ENCODE measurements at regions not wholly inside any gene's neighbourhood (a gene's known extent, or its start where the extent isn't known, plus 50 kb on each side); places are given as distances from the start of the nearest gene placed in this dataset.

DNA sequence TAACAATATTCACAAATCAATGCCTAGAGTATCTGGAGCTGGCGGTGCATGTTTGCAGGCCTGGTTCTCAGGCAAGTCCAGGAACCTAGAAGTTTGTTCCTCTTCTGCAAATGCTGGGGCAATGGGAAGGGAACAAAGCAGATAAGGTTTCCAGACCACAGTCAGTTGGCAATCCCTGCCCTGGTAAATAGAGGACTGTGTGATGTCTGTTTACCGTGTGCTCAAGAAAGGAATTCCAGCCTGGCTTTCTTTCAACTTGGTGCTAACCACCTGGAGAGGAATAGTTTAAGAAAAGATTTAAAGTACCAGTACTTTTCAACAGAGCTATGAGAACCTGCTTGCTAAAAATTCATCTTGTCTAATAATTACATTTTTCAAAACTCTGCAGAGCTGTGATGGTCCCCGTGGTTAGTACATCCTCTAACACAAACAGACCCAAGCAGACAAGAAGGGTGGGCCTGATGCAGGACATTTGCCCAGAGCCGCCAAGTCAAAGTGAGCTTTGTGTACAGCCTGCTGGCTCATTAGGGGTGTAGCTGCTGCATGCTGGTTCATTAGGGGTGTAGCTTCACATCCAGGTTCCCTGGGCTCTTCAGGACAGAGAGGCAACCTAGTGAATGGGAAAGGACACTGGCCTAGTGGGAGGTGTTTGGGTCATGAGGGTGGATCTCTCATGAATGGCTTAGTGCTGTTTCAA is 220.5 kb downstream of the SQOR start:
- H3K27ac ChIP-seq = no peak overlapping the region
- TF ChIP-seq, protein P1, sequence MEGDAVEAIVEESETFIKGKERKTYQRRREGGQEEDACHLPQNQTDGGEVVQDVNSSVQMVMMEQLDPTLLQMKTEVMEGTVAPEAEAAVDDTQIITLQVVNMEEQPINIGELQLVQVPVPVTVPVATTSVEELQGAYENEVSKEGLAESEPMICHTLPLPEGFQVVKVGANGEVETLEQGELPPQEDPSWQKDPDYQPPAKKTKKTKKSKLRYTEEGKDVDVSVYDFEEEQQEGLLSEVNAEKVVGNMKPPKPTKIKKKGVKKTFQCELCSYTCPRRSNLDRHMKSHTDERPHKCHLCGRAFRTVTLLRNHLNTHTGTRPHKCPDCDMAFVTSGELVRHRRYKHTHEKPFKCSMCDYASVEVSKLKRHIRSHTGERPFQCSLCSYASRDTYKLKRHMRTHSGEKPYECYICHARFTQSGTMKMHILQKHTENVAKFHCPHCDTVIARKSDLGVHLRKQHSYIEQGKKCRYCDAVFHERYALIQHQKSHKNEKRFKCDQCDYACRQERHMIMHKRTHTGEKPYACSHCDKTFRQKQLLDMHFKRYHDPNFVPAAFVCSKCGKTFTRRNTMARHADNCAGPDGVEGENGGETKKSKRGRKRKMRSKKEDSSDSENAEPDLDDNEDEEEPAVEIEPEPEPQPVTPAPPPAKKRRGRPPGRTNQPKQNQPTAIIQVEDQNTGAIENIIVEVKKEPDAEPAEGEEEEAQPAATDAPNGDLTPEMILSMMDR (IDR thresholded peaks at IDR 0.05) = no peak
- TF ChIP-seq ZFX (IDR thresholded peaks at IDR 0.05; ENCODE audit: borderline replicate concordance) = no peak

DNA sequence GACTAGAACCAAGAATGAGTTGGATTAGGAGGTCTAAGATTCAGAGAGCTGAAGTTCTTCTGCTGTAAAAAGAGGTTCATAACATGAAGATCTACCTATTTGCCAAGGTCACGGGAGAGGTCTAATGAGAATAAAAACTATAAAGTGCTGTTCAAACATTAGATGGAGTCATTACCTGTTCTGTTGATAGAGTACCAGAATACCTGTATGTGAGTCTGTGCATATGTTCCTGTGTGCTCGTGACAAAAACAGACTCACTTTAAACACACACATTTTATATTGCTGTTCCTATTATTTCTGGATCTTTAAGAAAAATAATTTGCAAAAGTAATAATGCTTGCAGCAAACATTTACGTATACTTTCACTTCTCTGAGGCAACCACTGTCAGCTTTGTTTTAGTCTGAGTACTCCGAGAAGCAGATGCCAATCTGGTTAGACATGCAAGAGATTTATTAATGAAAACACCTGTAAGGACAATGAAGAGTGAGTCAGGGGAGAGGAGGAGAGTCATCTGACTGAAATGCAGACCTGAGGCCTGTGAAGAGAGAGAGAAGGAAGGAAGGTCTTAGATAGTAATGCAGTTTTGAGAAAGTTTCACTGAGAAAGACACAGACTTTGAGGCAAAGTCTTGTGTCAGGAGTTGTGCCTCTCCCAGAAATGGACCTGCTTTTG is 221.2 kb downstream of the SQOR start:
- TF ChIP-seq, protein P1 (IDR thresholded peaks at IDR 0.05) = no peak

DNA sequence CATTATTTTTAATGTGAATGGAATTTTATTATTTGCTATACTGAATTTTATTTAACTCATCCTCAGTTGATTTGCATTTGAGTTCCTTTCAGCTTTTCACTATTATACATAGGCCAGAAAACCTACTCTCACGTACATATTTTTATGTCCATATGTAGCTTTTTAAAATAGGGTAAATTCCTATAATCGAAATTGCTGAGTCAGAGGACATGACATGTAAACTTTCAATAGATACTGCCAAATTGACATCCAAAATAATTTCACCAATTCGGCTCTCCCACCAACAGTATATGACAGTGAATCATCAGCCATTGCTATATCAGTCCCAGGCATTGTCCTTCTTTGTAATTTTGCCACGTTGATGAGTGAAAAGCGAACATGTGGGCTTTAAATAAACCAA is 222.5 kb downstream of the SQOR start:
- no peak for TF ChIP-seq ZFX (IDR thresholded peaks at IDR 0.05; ENCODE audit: borderline replicate concordance)
- TF ChIP-seq, protein P1 (IDR thresholded peaks at IDR 0.05) = no peak
- no peak overlapping the region for H3K27ac ChIP-seq

More for the DNA sequence above, 221.2 kb downstream of the SQOR start:
- no peak overlapping the region for H3K27ac ChIP-seq

DNA sequence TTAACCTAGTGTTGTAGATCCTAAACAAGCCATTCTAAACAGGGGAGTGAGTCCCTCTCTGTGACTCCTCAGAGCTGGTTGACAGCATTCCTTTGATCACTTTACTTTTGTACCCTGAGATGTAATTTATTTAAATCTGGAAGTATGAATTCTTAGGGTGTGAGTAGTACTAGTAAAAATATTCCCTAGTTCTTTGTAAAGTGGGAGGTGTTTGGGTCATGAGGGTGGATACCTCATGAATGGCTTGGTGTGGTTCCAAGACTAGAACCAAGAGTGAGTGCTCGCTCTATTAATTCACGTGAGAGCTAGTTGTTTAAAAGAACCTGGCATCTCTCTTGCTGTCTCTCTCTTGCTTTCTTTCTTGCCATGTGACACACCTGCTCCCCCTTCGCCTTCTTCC is 223.7 kb downstream of the SQOR start:
- no peak for TF ChIP-seq ZFX (IDR thresholded peaks at IDR 0.05; ENCODE audit: borderline replicate concordance)
- TF ChIP-seq, protein P1 (IDR thresholded peaks at IDR 0.05) = no peak
- H3K27ac ChIP-seq = no peak overlapping the region

DNA sequence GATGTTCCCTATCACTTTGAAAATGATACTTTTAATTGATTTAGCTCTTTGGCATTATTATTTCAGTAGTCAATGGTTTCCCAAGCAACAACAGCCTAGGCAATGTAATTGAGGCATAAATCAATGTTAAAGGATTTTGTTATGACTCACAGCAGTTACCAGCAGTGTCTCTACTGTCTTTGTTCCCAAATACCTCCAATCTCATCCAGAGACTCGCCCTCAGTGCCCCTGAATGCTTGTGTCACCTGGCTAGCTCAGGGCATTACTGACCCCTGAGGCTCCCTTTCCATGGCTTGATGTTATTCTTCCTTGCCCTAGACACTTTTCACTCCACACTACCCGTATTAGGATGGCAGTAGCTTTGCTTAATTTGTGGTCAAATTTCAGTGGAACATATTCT is 227.2 kb downstream of the SQOR start:
- no peak for TF ChIP-seq ZFX (IDR thresholded peaks at IDR 0.05; ENCODE audit: borderline replicate concordance)
- TF ChIP-seq, protein P1 (IDR thresholded peaks at IDR 0.05) = no peak

DNA sequence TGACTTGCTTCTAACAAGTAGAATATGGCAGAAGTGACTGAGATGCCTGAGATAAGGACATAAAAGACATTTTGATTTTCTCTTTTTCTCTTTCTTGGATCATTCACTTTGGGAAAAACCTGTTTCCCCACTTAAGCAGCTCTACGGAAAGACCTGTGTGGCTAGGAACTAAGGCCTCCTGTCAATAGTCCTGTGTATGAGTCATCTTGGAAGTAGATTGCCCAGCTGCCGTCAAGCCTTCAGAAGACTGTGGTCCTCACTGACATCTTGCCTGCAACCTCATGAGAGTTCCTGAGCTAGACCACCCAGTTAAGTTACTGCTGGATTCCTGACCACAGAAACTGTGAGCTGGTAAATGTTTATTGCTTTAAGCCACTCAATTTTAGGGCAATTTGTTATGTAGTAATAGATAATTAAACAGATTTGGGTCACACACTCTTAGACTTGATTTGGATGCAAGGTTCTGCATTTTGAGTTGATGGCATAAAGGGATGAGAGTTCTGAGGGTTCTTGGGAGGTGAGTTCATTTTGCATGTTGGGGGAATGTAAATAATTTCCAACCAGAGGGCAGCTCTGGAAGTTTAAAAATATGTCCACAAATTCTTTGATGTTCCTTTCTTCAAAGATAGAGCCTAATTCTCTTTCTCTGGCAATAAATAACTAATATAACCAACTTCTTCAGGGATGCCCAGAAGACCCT is 229.2 kb downstream of the SQOR start:
- H3K27ac ChIP-seq = no peak overlapping the region
- TF ChIP-seq ZFX (IDR thresholded peaks at IDR 0.05; ENCODE audit: borderline replicate concordance) = no peak
- TF ChIP-seq, protein P1 (IDR thresholded peaks at IDR 0.05) = no peak

More for the DNA sequence above, 227.2 kb downstream of the SQOR start:
- H3K27ac ChIP-seq = no peak overlapping the region

DNA sequence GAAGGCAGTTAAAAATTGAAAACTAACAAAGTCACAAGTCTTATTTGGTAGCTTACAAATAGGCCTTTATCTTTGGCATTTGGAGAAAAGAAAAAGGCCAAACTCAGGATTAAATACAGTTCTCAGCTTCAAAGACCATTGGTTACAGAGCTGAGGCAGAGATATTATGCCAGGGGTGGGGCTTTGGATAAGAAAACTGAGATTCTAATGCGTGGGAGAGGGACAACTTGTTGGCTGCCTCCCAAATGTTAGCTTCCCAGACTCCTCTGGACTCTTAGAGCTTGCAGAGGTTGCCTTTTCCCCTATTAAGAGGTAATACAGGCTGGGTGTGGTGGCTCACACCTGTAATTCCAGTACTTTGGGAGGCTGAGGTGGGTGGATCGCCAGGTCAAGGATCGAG is 231.8 kb downstream of the SQOR start:
- no peak overlapping the region for H3K27ac ChIP-seq
- TF ChIP-seq, protein P1 (IDR thresholded peaks at IDR 0.05) = no peak
- no peak for TF ChIP-seq ZFX (IDR thresholded peaks at IDR 0.05; ENCODE audit: borderline replicate concordance)
